Activated naive CD8-positive, alpha-beta T cell treated with anti-CD3 and anti-CD28 coated beads for 36 hours (primary cell): ENCODE measurements at regions not wholly inside any gene's neighbourhood (a gene's known extent, or its start where the extent isn't known, plus 50 kb on each side); places are given as distances from the start of the nearest gene placed in this dataset.

ENCODE experiments used
- DNase-seq: peaks from one replicate; pipeline ENCODE4 v3.0.0; 2021
- H3K27ac Mint-ChIP-seq: one replicate; pipeline ENCODE4 v1.8.0; 2022; ENCODE audit warnings: mild to moderate bottlenecking, moderate library complexity, mixed read lengths
- H3K27me3 Mint-ChIP-seq: one replicate; pipeline ENCODE4 v1.8.0; 2022; ENCODE audit warnings: mild to moderate bottlenecking, mixed read lengths
- H3K36me3 Mint-ChIP-seq: one replicate; pipeline ENCODE4 v1.8.0; 2021; ENCODE audit warnings: mild to moderate bottlenecking, mixed read lengths
- H3K4me1 Mint-ChIP-seq: one replicate; pipeline ENCODE4 v1.8.0; 2021; ENCODE audit warnings: mixed read lengths
- H3K4me3 Mint-ChIP-seq: one replicate; pipeline ENCODE4 v1.8.0; 2022; ENCODE audit warnings: mild to moderate bottlenecking, moderate library complexity, mixed read lengths
- H3K9me3 Mint-ChIP-seq: one replicate; pipeline ENCODE4 v1.8.0; 2022; ENCODE audit warnings: mixed read lengths

- Mint-ChIP-seq H3K27me3 (no peaks in the 10 kb centered on the region), H3K4me1 (no peaks in the 10 kb centered on the region), H3K27ac (no peak overlapping the region), H3K4me3 (no peak overlapping the region), H3K9me3 (no peaks in the 10 kb centered on the region), H3K36me3 (no peaks in the 10 kb centered on the region)
- no peak for DNase-seq
These were observed 187.5 kb downstream of the AHR start for GRCh38 chr7:17485904-17486303.

GRCh38 chr7:17486835-17487234 is 188.4 kb downstream of the AHR start:
- no peak overlapping the region for H3K27ac Mint-ChIP-seq
- no peaks in the 10 kb centered on the region for H3K27me3 Mint-ChIP-seq
- no peak overlapping the region for H3K4me3 Mint-ChIP-seq
- no peaks in the 10 kb centered on the region for H3K36me3 Mint-ChIP-seq
- H3K4me1 Mint-ChIP-seq, result no peaks in the 10 kb centered on the region
- no peak for DNase-seq
- H3K9me3 Mint-ChIP-seq, result no peaks in the 10 kb centered on the region

GRCh38 chr7:17487343-17487742 is 188.9 kb downstream of the AHR start:
- H3K27me3 Mint-ChIP-seq, result no peaks in the 10 kb centered on the region

GRCh38 chr7:17488829-17489228 is 190.4 kb downstream of the AHR start:
- Mint-ChIP-seq H3K9me3 (no peaks in the 10 kb centered on the region), H3K36me3 (no peaks in the 10 kb centered on the region), H3K4me1 (no peaks in the 10 kb centered on the region), H3K27ac (no peak overlapping the region), H3K27me3 (no peaks in the 10 kb centered on the region), H3K4me3 (no peak overlapping the region)
- no peak for DNase-seq

More at GRCh38 chr7:17487343-17487742, 188.9 kb downstream of the AHR start:
- DNase-seq, result no peak
- no peak overlapping the region for H3K4me3 Mint-ChIP-seq
- H3K9me3 Mint-ChIP-seq, result no peaks in the 10 kb centered on the region
- no peaks in the 10 kb centered on the region for H3K36me3 Mint-ChIP-seq
- H3K27ac Mint-ChIP-seq, result no peak overlapping the region
- no peaks in the 10 kb centered on the region for H3K4me1 Mint-ChIP-seq

- no peak for DNase-seq
- no peak overlapping the region for H3K27ac Mint-ChIP-seq
- no peaks in the 10 kb centered on the region for H3K36me3 Mint-ChIP-seq
- H3K9me3 Mint-ChIP-seq, result no peaks in the 10 kb centered on the region
- no peaks in the 10 kb centered on the region for H3K27me3 Mint-ChIP-seq
- no peak overlapping the region for H3K4me3 Mint-ChIP-seq
- H3K4me1 Mint-ChIP-seq, result no peaks in the 10 kb centered on the region
These were observed 191.5 kb downstream of the AHR start for GRCh38 chr7:17489961-17490360.

GRCh38 chr7:17490825-17491224 is 192.4 kb downstream of the AHR start:
- Mint-ChIP-seq H3K4me3 (no peak overlapping the region), H3K27ac (no peak overlapping the region), H3K36me3 (no peaks in the 10 kb centered on the region), H3K9me3 (no peaks in the 10 kb centered on the region), H3K4me1 (peaks cover 4% of the 10 kb centered on the region), H3K27me3 (no peaks in the 10 kb centered on the region)
- no peak for DNase-seq

- DNase-seq, result no peak
- Mint-ChIP-seq H3K4me3 (no peak overlapping the region), H3K27me3 (no peaks in the 10 kb centered on the region), H3K9me3 (no peaks in the 10 kb centered on the region), H3K36me3 (no peaks in the 10 kb centered on the region), H3K4me1 (peaks cover 4% of the 10 kb centered on the region), H3K27ac (no peak overlapping the region)
These were observed 194.0 kb downstream of the AHR start for GRCh38 chr7:17492437-17492836.

- Mint-ChIP-seq H3K27me3 (no peaks in the 10 kb centered on the region), H3K27ac (no peak overlapping the region), H3K4me1 (peaks cover 4% of the 10 kb centered on the region), H3K4me3 (no peak overlapping the region), H3K36me3 (no peaks in the 10 kb centered on the region), H3K9me3 (no peaks in the 10 kb centered on the region)
- DNase-seq, result no peak
These were observed 195.0 kb downstream of the AHR start for GRCh38 chr7:17493446-17493845.

- Mint-ChIP-seq H3K36me3 (no peaks in the 10 kb centered on the region), H3K9me3 (no peaks in the 10 kb centered on the region), H3K4me1 (peaks cover 4% of the 10 kb centered on the region), H3K27ac (no peak overlapping the region), H3K27me3 (no peaks in the 10 kb centered on the region), H3K4me3 (no peak overlapping the region)
- DNase-seq, result no peak
These were observed 197.4 kb downstream of the AHR start for GRCh38 chr7:17495655-17496394.

- no peaks in the 10 kb centered on the region for H3K27me3 Mint-ChIP-seq
- no peak overlapping the region for H3K4me3 Mint-ChIP-seq
- H3K4me1 Mint-ChIP-seq, result peaks cover 4% of the 10 kb centered on the region
These were observed 198.7 kb downstream of the AHR start for GRCh38 chr7:17497136-17497535.

GRCh38 chr7:17497549-17498167 is 199.2 kb downstream of the AHR start:
- Mint-ChIP-seq H3K9me3 (no peaks in the 10 kb centered on the region), H3K4me1 (peaks cover 4% of the 10 kb centered on the region), H3K27ac (no peak overlapping the region), H3K27me3 (no peaks in the 10 kb centered on the region), H3K4me3 (no peak overlapping the region), H3K36me3 (no peaks in the 10 kb centered on the region)
- DNase-seq, result no peak

More at GRCh38 chr7:17497136-17497535, 198.7 kb downstream of the AHR start:
- H3K27ac Mint-ChIP-seq, result no peak overlapping the region
- H3K36me3 Mint-ChIP-seq, result no peaks in the 10 kb centered on the region
- H3K9me3 Mint-ChIP-seq, result no peaks in the 10 kb centered on the region
- DNase-seq, result no peak

GRCh38 chr7:17498230-17498629 is 199.8 kb downstream of the AHR start:
- H3K36me3 Mint-ChIP-seq, result no peaks in the 10 kb centered on the region
- no peaks in the 10 kb centered on the region for H3K9me3 Mint-ChIP-seq
- no peak overlapping the region for H3K4me3 Mint-ChIP-seq
- H3K4me1 Mint-ChIP-seq, result peaks cover 4% of the 10 kb centered on the region
- no peak overlapping the region for H3K27ac Mint-ChIP-seq
- DNase-seq, result no peak
- H3K27me3 Mint-ChIP-seq, result no peaks in the 10 kb centered on the region

GRCh38 chr7:17500736-17501135 is 202.3 kb downstream of the AHR start:
- Mint-ChIP-seq H3K4me1 (peaks cover under 1% of the 10 kb centered on the region), H3K9me3 (no peaks in the 10 kb centered on the region), H3K27me3 (no peaks in the 10 kb centered on the region), H3K4me3 (no peak overlapping the region), H3K36me3 (no peaks in the 10 kb centered on the region), H3K27ac (no peak overlapping the region)
- DNase-seq, result no peak

GRCh38 chr7:17501441-17502212 is 203.2 kb downstream of the AHR start:
- Mint-ChIP-seq H3K36me3 (no peaks in the 10 kb centered on the region), H3K4me3 (no peak overlapping the region), H3K27me3 (no peaks in the 10 kb centered on the region), H3K9me3 (no peaks in the 10 kb centered on the region), H3K27ac (no peak overlapping the region), H3K4me1 (no peaks in the 10 kb centered on the region)
- no peak for DNase-seq

GRCh38 chr7:17502213-17503060 is 204.0 kb downstream of the AHR start:
- H3K4me3 Mint-ChIP-seq, result no peak overlapping the region
- no peaks in the 10 kb centered on the region for H3K4me1 Mint-ChIP-seq
- no peaks in the 10 kb centered on the region for H3K9me3 Mint-ChIP-seq

More at GRCh38 chr7:17502213-17503060, 204.0 kb downstream of the AHR start:
- no peaks in the 10 kb centered on the region for H3K27me3 Mint-ChIP-seq
- DNase-seq, result no peak
- H3K36me3 Mint-ChIP-seq, result no peaks in the 10 kb centered on the region
- no peak overlapping the region for H3K27ac Mint-ChIP-seq
